ENCODE measurements at regions not wholly inside any gene's neighbourhood (a gene's known extent, or its start where the extent isn't known, plus 50 kb on each side); places are given as distances from the start of the nearest gene placed in this dataset.

GRCh38 chr12:124461241-124461673, 106.2 kb downstream of the NCOR2 start:
- H3K4me3 ChIP-seq (ENCODE audit: low read depth, low read length) = no peak overlapping the region
- DNase-seq (ENCODE audit: low read depth) = no peak
- TF ChIP-seq CTCF (IDR thresholded peaks at IDR 0.05; ENCODE audit: control insufficient read depth, extremely low read depth, insufficient read depth) = no peak

- no peak for DNase-seq (ENCODE audit: low read depth)
- H3K4me3 ChIP-seq (ENCODE audit: low read depth, low read length) = no peak overlapping the region
- no peak for TF ChIP-seq CTCF (IDR thresholded peaks at IDR 0.05; ENCODE audit: control insufficient read depth, extremely low read depth, insufficient read depth)
These were observed 106.6 kb downstream of the NCOR2 start for GRCh38 chr12:124460771-124461170.

- no peak overlapping the region for H3K4me3 ChIP-seq (ENCODE audit: low read depth, low read length)
- TF ChIP-seq CTCF (IDR thresholded peaks at IDR 0.05; ENCODE audit: control insufficient read depth, extremely low read depth, insufficient read depth) = no peak
- DNase-seq (ENCODE audit: low read depth) = no peak
These were observed 107.4 kb downstream of the NCOR2 start for GRCh38 chr12:124459852-124460645.

- no peak for TF ChIP-seq CTCF (IDR thresholded peaks at IDR 0.05; ENCODE audit: control insufficient read depth, extremely low read depth, insufficient read depth)
- no peak for DNase-seq (ENCODE audit: low read depth)
- no peak overlapping the region for H3K4me3 ChIP-seq (ENCODE audit: low read depth, low read length)
These were observed 108.2 kb downstream of the NCOR2 start for GRCh38 chr12:124458992-124459851.

GRCh38 chr12:124458220-124458991, 109.0 kb downstream of the NCOR2 start:
- no peak overlapping the region for H3K4me3 ChIP-seq (ENCODE audit: low read depth, low read length)
- no peak for TF ChIP-seq CTCF (IDR thresholded peaks at IDR 0.05; ENCODE audit: control insufficient read depth, extremely low read depth, insufficient read depth)
- no peak for DNase-seq (ENCODE audit: low read depth)

- H3K4me3 ChIP-seq (ENCODE audit: low read depth, low read length) = no peak overlapping the region
- DNase-seq (ENCODE audit: low read depth) = no peak
- no peak for TF ChIP-seq CTCF (IDR thresholded peaks at IDR 0.05; ENCODE audit: control insufficient read depth, extremely low read depth, insufficient read depth)
These were observed 109.9 kb downstream of the NCOR2 start for GRCh38 chr12:124457287-124458219.

Measured in LNCaP clone FGC (cell line).